ENCODE measurements at regions not wholly inside any gene's neighbourhood (a gene's known extent, or its start where the extent isn't known, plus 50 kb on each side); places are given as distances from the start of the nearest gene placed in this dataset.

GRCh38 chrX:30957753-30958152, 68.7 kb upstream of the TAB3 start (continued):
- TF ChIP-seq KLF7 (tag by site-specific recombination; IDR thresholded peaks at IDR 0.05; ENCODE audit: borderline replicate concordance) (no peak), ZNF223 (tag by site-specific recombination; IDR thresholded peaks at IDR 0.05) (no peak), ZNF555 (tag by site-specific recombination; conservative IDR thresholded peaks at IDR 0.05) (no peak)

- Histone ChIP-seq H3K4me3 (ENCODE audit: low read depth, low read length) (no peak overlapping the region), H3K9me3 (ENCODE audit: control insufficient read depth, insufficient read depth, low read depth, low read length) (no peaks in the 10 kb centered on the region), H3K27ac (ENCODE audit: extremely low read depth, low read depth, low read length) (no peak overlapping the region), H3K4me1 (ENCODE audit: control insufficient read depth, insufficient read depth, low read length) (no peaks in the 10 kb centered on the region), H3K36me3 (ENCODE audit: control insufficient read depth in 2 of 2, insufficient read depth in 1 of 2, low read length in 2 of 2) (no peaks in the 10 kb centered on the region)
- TF ChIP-seq ZSCAN4 (tag by site-specific recombination; IDR thresholded peaks at IDR 0.05) (no peak), ZNF37A (tag by site-specific recombination; IDR thresholded peaks at IDR 0.05) (no peak), INSM2 (tag by site-specific recombination; IDR thresholded peaks at IDR 0.05) (no peak), YY2 (tag by site-specific recombination; IDR thresholded peaks at IDR 0.05) (no peak), BCL6B (tag by site-specific recombination; IDR thresholded peaks at IDR 0.05) (no peak), ZNF544 (tag by site-specific recombination; IDR thresholded peaks at IDR 0.05) (no peak), ZBTB17 (tag by site-specific recombination; IDR thresholded peaks at IDR 0.05) (no peak), ZNF223 (tag by site-specific recombination; IDR thresholded peaks at IDR 0.05) (no peak), ZNF621 (tag by site-specific recombination; IDR thresholded peaks at IDR 0.05) (no peak), ZNF580 (tag by site-specific recombination; IDR thresholded peaks at IDR 0.05) (no peak), ZFP41 (tag by site-specific recombination; IDR thresholded peaks at IDR 0.05; ENCODE audit: borderline replicate concordance) (no peak), ZNF169 (tag by site-specific recombination; IDR thresholded peaks at IDR 0.05) (no peak), ZNF701 (tag by site-specific recombination; IDR thresholded peaks at IDR 0.05) (no peak), ZBTB20 (tag by site-specific recombination; IDR thresholded peaks at IDR 0.05) (no peak), KLF7 (tag by site-specific recombination; IDR thresholded peaks at IDR 0.05; ENCODE audit: borderline replicate concordance) (no peak), ZNF354C (tag by site-specific recombination; IDR thresholded peaks at IDR 0.05; ENCODE audit: borderline replicate concordance, low read depth) (no peak), ZNF114 (tag by site-specific recombination; IDR thresholded peaks at IDR 0.05) (no peak), ZNF449 (tag by site-specific recombination; IDR thresholded peaks at IDR 0.05) (no peak), ZNF362 (tag by site-specific recombination; IDR thresholded peaks at IDR 0.05) (no peak), GLI2 (tag by site-specific recombination; IDR thresholded peaks at IDR 0.05; ENCODE audit: borderline replicate concordance, low read depth) (no peak)
- ChIA-PET POLR2A (no interaction called here), CTCF (interaction anchor here (0.5 to 1.5 kb wide), 2 partner anchors 81 to 83 kb away, joined by 3 to 4 read pairs; no protein-coding TSS in a partner anchor)
Measured at GRCh38 chrX:30955687-30956086, 66.6 kb upstream of the TAB3 start.
